GM19395 (cell line): ENCODE measurements at regions not wholly inside any gene's neighbourhood (a gene's known extent, or its start where the extent isn't known, plus 50 kb on each side); places are given as distances from the start of the nearest gene placed in this dataset.
"Not testable (repeated sequence)": the region's sequence is repeated elsewhere in the genome, so short reads cannot be mapped to it uniquely, and the experiment has no call there.

Experiments used
- ATAC-seq: cut with Tn5 transposase; IDR thresholded peaks from one replicate; pipeline ENCODE4 v1.9.1; 2021; ENCODE audit warnings: mild to moderate bottlenecking, moderate library complexity; ENCODE audit not compliant: unreplicated experiment

- ATAC-seq, result no peak
Observed at GRCh38 chr2:41032715-41033114, 580.8 kb upstream of the SLC8A1 start.

- ATAC-seq, result no peak
Observed at GRCh38 chr2:41033127-41033526, 581.2 kb upstream of the SLC8A1 start.

- no peak for ATAC-seq
Observed at GRCh38 chr2:41038408-41038807, 586.5 kb upstream of the SLC8A1 start.

- not testable (repeated sequence) for ATAC-seq
Observed at GRCh38 chr2:41039750-41040149, 587.9 kb upstream of the SLC8A1 start.

- no peak for ATAC-seq
Observed at GRCh38 chr2:41040782-41041520, 589.1 kb upstream of the SLC8A1 start.

- ATAC-seq, result no peak
Observed at GRCh38 chr2:41042343-41042742, 590.5 kb upstream of the SLC8A1 start.

- ATAC-seq, result no peak
Observed at GRCh38 chr2:41061356-41061755, 609.5 kb upstream of the SLC8A1 start.

- no peak for ATAC-seq
Observed at GRCh38 chr2:41062336-41062735, 610.4 kb upstream of the SLC8A1 start.

GRCh38 chr2:41066168-41066567 is 614.3 kb upstream of the SLC8A1 start:
- ATAC-seq, result no peak

- no peak for ATAC-seq
Observed at GRCh38 chr2:41068740-41069139, 616.9 kb upstream of the SLC8A1 start.

- ATAC-seq, result no peak
Observed at GRCh38 chr2:41078341-41078740, 626.5 kb upstream of the SLC8A1 start.

GRCh38 chr2:41079011-41079410 is 627.1 kb upstream of the SLC8A1 start:
- no peak for ATAC-seq

GRCh38 chr2:41084321-41084720 is 632.4 kb upstream of the SLC8A1 start:
- no peak for ATAC-seq

GRCh38 chr2:41087946-41088345 is 636.1 kb upstream of the SLC8A1 start:
- ATAC-seq, result no peak

- no peak for ATAC-seq
Observed at GRCh38 chr2:41101281-41101680, 649.4 kb upstream of the SLC8A1 start.

- no peak for ATAC-seq
Observed at GRCh38 chr2:41109744-41110143, 657.9 kb upstream of the SLC8A1 start.

GRCh38 chr2:41111836-41112627 is 660.1 kb upstream of the SLC8A1 start:
- no peak for ATAC-seq

GRCh38 chr2:41116106-41116797 is 664.4 kb upstream of the SLC8A1 start:
- ATAC-seq, result no peak

- no peak for ATAC-seq
Observed at GRCh38 chr2:41119489-41119888, 667.6 kb upstream of the SLC8A1 start.

- ATAC-seq, result no peak
Observed at GRCh38 chr2:41123341-41123740, 671.5 kb upstream of the SLC8A1 start.

- ATAC-seq, result no peak
Observed at GRCh38 chr2:41127351-41127750, 675.5 kb upstream of the SLC8A1 start.

GRCh38 chr2:41129988-41130387 is 678.1 kb upstream of the SLC8A1 start:
- ATAC-seq, result no peak
